ENCODE measurements at regions not wholly inside any gene's neighbourhood (a gene's known extent, or its start where the extent isn't known, plus 50 kb on each side); places are given as distances from the start of the nearest gene placed in this dataset.

- TF ChIP-seq CTCF (IDR thresholded peaks at IDR 0.05) (no peak), EP300 (IDR thresholded peaks at IDR 0.05) (no peak), POLR2A (IDR thresholded peaks at IDR 0.05) (no peak), POLR2AphosphoS5 (IDR thresholded peaks at IDR 0.05) (no peak)
These were observed 204.7 kb upstream of the JADE1 start for GRCh38 chr4:128604840-128605239.

All from upper lobe of left lung (tissue), 4 donors.